ENCODE measurements at regions not wholly inside any gene's neighbourhood (a gene's known extent, or its start where the extent isn't known, plus 50 kb on each side); places are given as distances from the start of the nearest gene placed in this dataset.
A peak's percentile ranks its signal among the peaks of the same experiment; 100 is the strongest.

DNA sequence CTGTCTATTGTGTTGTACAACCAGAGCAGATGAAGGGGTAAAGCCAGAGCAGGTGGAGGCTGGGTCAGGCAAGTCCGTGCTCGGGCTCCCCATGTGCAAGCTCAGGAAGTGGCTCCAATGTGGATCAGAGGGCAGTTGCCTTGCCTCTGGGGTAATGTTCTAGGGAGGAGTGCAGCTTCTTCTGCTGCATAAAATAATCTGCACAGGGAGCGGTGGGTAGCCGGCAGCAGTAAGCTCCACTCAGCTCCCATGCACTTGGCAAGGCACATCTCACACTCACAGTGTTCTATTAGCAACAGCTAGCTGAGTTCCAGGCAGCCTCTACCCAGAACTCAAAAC is 565.3 kb upstream of the SLITRK1 start:
- Histone ChIP-seq H3K27me3 (ENCODE audit: control insufficient read depth, insufficient read depth, low read length) (no peaks in the 10 kb centered on the region), H3K4me3 (ENCODE audit: low read depth, low read length) (no peak overlapping the region), H3K27ac (ENCODE audit: low read depth, low read length) (no peak overlapping the region), H3K9me3 (ENCODE audit: control insufficient read depth, insufficient read depth, low read length) (no peaks in the 10 kb centered on the region)
- ChIA-PET POLR2A (no interaction called here), CTCF (no interaction called here)
- no peak for DNase-seq (ENCODE audit: low read depth, low spot score)
- TF ChIP-seq CTCF (IDR thresholded peaks at IDR 0.05; ENCODE audit: low read depth, low read length), result no peak

GRCh38 chr13:84446972-84447639 is 564.8 kb upstream of the SLITRK1 start:
- POLR2A ChIA-PET, result no interaction called here
- no peaks in the 10 kb centered on the region for H3K27me3 ChIP-seq (ENCODE audit: control insufficient read depth, insufficient read depth, low read length)
- no peak for TF ChIP-seq CTCF (IDR thresholded peaks at IDR 0.05; ENCODE audit: low read depth, low read length)
- H3K9me3 ChIP-seq (ENCODE audit: control insufficient read depth, insufficient read depth, low read length), result no peaks in the 10 kb centered on the region
- no peak for DNase-seq (ENCODE audit: low read depth, low spot score)
- no peak overlapping the region for H3K4me3 ChIP-seq (ENCODE audit: low read depth, low read length)
- CTCF ChIA-PET, result no interaction called here
- H3K27ac ChIP-seq (ENCODE audit: low read depth, low read length), result no peak overlapping the region

DNA sequence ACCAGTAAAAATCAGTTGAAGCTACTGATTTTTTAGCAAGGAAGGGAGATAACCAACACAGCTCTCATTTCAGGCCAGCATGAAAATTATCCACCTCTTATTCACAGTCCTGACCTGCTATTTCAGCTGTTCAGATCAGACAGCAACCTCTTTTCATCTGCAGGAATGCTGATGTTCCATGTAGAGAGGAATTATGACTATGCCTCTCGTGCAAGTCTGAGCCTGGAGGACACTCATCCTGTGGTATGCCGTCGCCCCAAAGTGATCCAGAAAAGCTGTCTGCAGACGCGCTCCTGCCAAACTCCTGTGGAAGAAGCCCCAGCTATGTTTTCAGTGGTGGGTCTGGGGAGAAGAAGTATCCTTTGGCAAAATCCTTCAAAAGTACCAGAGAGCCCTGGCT is 563.5 kb upstream of the SLITRK1 start:
- no peak overlapping the region for H3K4me3 ChIP-seq (ENCODE audit: low read depth, low read length)
- H3K27me3 ChIP-seq (ENCODE audit: control insufficient read depth, insufficient read depth, low read length), result no peaks in the 10 kb centered on the region
- POLR2A ChIA-PET, result interaction anchor here (0.6 kb wide), 2 partner anchors 14 to 1169 kb away, joined by 3 read pairs; no protein-coding TSS in a partner anchor
- TF ChIP-seq CTCF (IDR thresholded peaks at IDR 0.05; ENCODE audit: low read depth, low read length), result no peak
- CTCF ChIA-PET, result interaction anchor here (0.7 kb wide), 1 partner anchor 10 kb away, joined by 4 read pairs; no protein-coding TSS in a partner anchor
- no peaks in the 10 kb centered on the region for H3K9me3 ChIP-seq (ENCODE audit: control insufficient read depth, insufficient read depth, low read length)
- peak; percentile 29 for DNase-seq (ENCODE audit: low read depth, low spot score)
- H3K27ac ChIP-seq (ENCODE audit: low read depth, low read length), result no peak overlapping the region

DNA sequence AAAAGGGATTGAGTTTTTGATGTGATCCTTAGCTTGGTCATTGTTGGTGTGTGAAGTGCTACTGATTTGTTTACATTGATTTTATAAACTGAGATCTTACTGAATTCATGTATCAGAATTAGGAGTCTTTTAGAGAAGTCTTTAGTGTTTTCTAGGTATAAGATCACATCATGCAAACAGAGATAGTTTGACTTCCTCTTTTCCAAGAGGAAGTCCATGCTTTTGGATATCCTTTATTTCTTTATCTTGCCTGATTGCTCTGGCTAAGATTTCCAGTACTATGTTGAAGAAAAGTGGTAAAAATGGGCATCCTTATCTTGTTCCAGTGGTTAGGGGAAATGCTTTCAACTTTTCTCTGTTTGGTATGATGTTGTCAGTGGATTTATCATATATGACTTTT is 561.2 kb upstream of the SLITRK1 start:
- Histone ChIP-seq H3K27ac (ENCODE audit: low read depth, low read length) (no peak overlapping the region), H3K27me3 (ENCODE audit: control insufficient read depth, insufficient read depth, low read length) (no peaks in the 10 kb centered on the region), H3K4me3 (ENCODE audit: low read depth, low read length) (no peak overlapping the region), H3K9me3 (ENCODE audit: control insufficient read depth, insufficient read depth, low read length) (no peaks in the 10 kb centered on the region)
- DNase-seq (ENCODE audit: low read depth, low spot score), result no peak
- POLR2A ChIA-PET, result no interaction called here
- CTCF ChIA-PET, result no interaction called here
- TF ChIP-seq CTCF (IDR thresholded peaks at IDR 0.05; ENCODE audit: low read depth, low read length), result no peak

DNA sequence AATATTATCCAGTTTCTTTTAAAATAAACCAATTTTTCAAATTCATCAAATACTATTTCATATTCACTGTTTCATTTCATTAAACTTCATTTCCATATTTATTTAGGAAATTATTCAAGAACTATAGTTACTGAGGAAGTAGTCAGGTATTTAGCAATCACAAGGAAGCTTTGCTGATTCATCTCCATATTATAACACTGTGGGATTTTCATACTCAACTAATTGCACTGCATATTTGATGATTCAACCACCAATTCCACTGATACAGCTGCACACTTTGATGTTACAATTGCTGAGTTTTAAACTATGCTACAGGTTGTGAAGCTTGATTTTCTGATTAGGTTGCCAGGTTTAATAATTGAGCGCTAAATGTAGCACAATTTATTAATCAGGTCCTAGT is 556.8 kb upstream of the SLITRK1 start:
- no peak for TF ChIP-seq CTCF (IDR thresholded peaks at IDR 0.05; ENCODE audit: low read depth, low read length)
- Histone ChIP-seq H3K9me3 (ENCODE audit: control insufficient read depth, insufficient read depth, low read length) (no peaks in the 10 kb centered on the region), H3K27me3 (ENCODE audit: control insufficient read depth, insufficient read depth, low read length) (no peaks in the 10 kb centered on the region), H3K27ac (ENCODE audit: low read depth, low read length) (no peak overlapping the region), H3K4me3 (ENCODE audit: low read depth, low read length) (no peak overlapping the region)
- CTCF ChIA-PET, result no interaction called here
- no peak for DNase-seq (ENCODE audit: low read depth, low spot score)
- POLR2A ChIA-PET, result no interaction called here
